Anterior cingulate cortex (tissue), 58 donors: ENCODE measurements at regions not wholly inside any gene's neighbourhood (a gene's known extent, or its start where the extent isn't known, plus 50 kb on each side); places are given as distances from the start of the nearest gene placed in this dataset.

Source experiments
- DNase-seq, 58 donors: peaks; one replicate each; lab custom pipeline; 2025; lab: John Stamatoyannopoulos, UW

- DNase-seq = no peak
Measured at GRCh38 chr4:14018191-14018853, 390.8 kb upstream of the BOD1L1 start.

GRCh38 chr4:14022456-14022855, 394.9 kb upstream of the BOD1L1 start:
- no peak for DNase-seq

GRCh38 chr4:14023036-14023435, 395.5 kb upstream of the BOD1L1 start:
- DNase-seq = no peak

- no peak for DNase-seq
Measured at GRCh38 chr4:14023896-14024295, 396.4 kb upstream of the BOD1L1 start.

GRCh38 chr4:14025111-14025510, 397.6 kb upstream of the BOD1L1 start:
- peak in 2 of 58 donors; percentile 0 to 7 for DNase-seq

GRCh38 chr4:14025891-14026290, 398.4 kb upstream of the BOD1L1 start:
- no peak for DNase-seq

GRCh38 chr4:14028862-14029261, 401.3 kb upstream of the BOD1L1 start:
- peak in 37 of 58 donors; percentile 1 to 67 (median 22) for DNase-seq

GRCh38 chr4:14035076-14035475, 407.6 kb upstream of the BOD1L1 start:
- DNase-seq = no peak

GRCh38 chr4:14043203-14043602, 415.7 kb upstream of the BOD1L1 start:
- DNase-seq = no peak

GRCh38 chr4:14046642-14047041, 419.1 kb upstream of the BOD1L1 start:
- DNase-seq = no peak

- DNase-seq = no peak
Measured at GRCh38 chr4:14047840-14048239, 420.3 kb upstream of the BOD1L1 start.

- DNase-seq = no peak
Measured at GRCh38 chr4:14049946-14050345, 422.4 kb upstream of the BOD1L1 start.

GRCh38 chr4:14053291-14053690, 425.8 kb upstream of the BOD1L1 start:
- no peak for DNase-seq

GRCh38 chr4:14054391-14054790, 426.9 kb upstream of the BOD1L1 start:
- no peak for DNase-seq

GRCh38 chr4:14059006-14059405, 431.5 kb upstream of the BOD1L1 start:
- no peak for DNase-seq

GRCh38 chr4:14064984-14065383, 437.5 kb upstream of the BOD1L1 start:
- no peak for DNase-seq

GRCh38 chr4:14065406-14065805, 437.9 kb upstream of the BOD1L1 start:
- no peak for DNase-seq

GRCh38 chr4:14066979-14067378, 439.5 kb upstream of the BOD1L1 start:
- DNase-seq = no peak

GRCh38 chr4:14069886-14070285, 442.4 kb upstream of the BOD1L1 start:
- DNase-seq = peak in 3 of 58 donors; percentile 1 to 34 (median 8)

- DNase-seq = peak in 2 of 58 donors; percentile 1 to 7
Measured at GRCh38 chr4:14070289-14070880, 442.9 kb upstream of the BOD1L1 start.

- no peak for DNase-seq
Measured at GRCh38 chr4:14072506-14072905, 445.0 kb upstream of the BOD1L1 start.

- DNase-seq = no peak
Measured at GRCh38 chr4:14076776-14077175, 449.3 kb upstream of the BOD1L1 start.
